GM06990 (cell line): ENCODE measurements at regions not wholly inside any gene's neighbourhood (a gene's known extent, or its start where the extent isn't known, plus 50 kb on each side); places are given as distances from the start of the nearest gene placed in this dataset.

Experiments
- DNase-seq: peaks from one replicate; pipeline ENCODE4 v3.0.0-alpha.2; 2011; ENCODE audit not compliant: insufficient read length; ENCODE audit errors: extremely low read depth
- H3K27me3 ChIP-seq: replicated peaks from 2 replicates; pipeline ENCODE4 v1.6.0; 2011; ENCODE audit warnings: low read length; ENCODE audit not compliant: control insufficient read depth, insufficient read depth
- H3K36me3 ChIP-seq: 2 replicates; pipeline ENCODE4 v1.5.1; 2011; ENCODE audit warnings: low read length; ENCODE audit not compliant: control insufficient read depth, insufficient read depth
- H3K4me3 ChIP-seq: replicated peaks from 2 replicates; pipeline ENCODE4 v1.5.1; 2011; ENCODE audit warnings: low read depth, mild to moderate bottlenecking, control low read depth, low read length
- CTCF ChIP-seq: IDR thresholded peaks from 2 replicates; pipeline ENCODE4 v1.5.1; 2011; ENCODE audit warnings: low read length, control low read depth, mild to moderate bottlenecking, inconsistent platforms; ENCODE audit not compliant: insufficient read depth, poor library complexity, severe bottlenecking

- Histone ChIP-seq H3K4me3 (no peak overlapping the region), H3K36me3 (no peaks in the 10 kb centered on the region), H3K27me3 (no peaks in the 10 kb centered on the region; the same call in none of the 2 replicates)
- no peak for TF ChIP-seq CTCF
- DNase-seq: no peak
Observed at GRCh38 chr2:30089171-30089570, 57.6 kb upstream of the YPEL5 start.

- Histone ChIP-seq H3K27me3 (peaks cover 2% of the 10 kb centered on the region), H3K36me3 (no peaks in the 10 kb centered on the region), H3K4me3 (no peak overlapping the region)
- no peak for TF ChIP-seq CTCF
- DNase-seq: no peak
Observed at GRCh38 chr2:30095402-30095801, 51.4 kb upstream of the YPEL5 start.

- no peak for TF ChIP-seq CTCF
- Histone ChIP-seq H3K4me3 (no peak overlapping the region), H3K36me3 (no peaks in the 10 kb centered on the region), H3K27me3 (peaks cover 2% of the 10 kb centered on the region)
- no peak for DNase-seq
Observed at GRCh38 chr2:30096451-30096850, 50.4 kb upstream of the YPEL5 start.
